Neutrophil (primary cell): ENCODE measurements at regions not wholly inside any gene's neighbourhood (a gene's known extent, or its start where the extent isn't known, plus 50 kb on each side); places are given as distances from the start of the nearest gene placed in this dataset.
"Not testable (repeated sequence)": the region's sequence is repeated elsewhere in the genome, so short reads cannot be mapped to it uniquely, and the experiment has no call there.

Source experiments
- H3K27ac ChIP-seq: fragments of 200-600 bp; sonication (generic); 2 replicates; pipeline ENCODE4 v1.5.1; 2016; ENCODE audit warnings: mild to moderate bottlenecking, moderate library complexity
- H3K27me3 ChIP-seq: fragments of 200-600 bp; sonication (generic); 2 replicates; pipeline ENCODE4 v1.6.0; 2016; ENCODE audit warnings: mild to moderate bottlenecking
- H3K36me3 ChIP-seq: fragments of 200-600 bp; sonication (generic); 2 replicates; pipeline ENCODE4 v1.5.1; 2017
- H3K4me1 ChIP-seq, 2 experiments: fragments of 200-600 bp in 1 of 2; sonication (generic) in 1 of 2; 1 replicate in 1 of 2; 2 replicates in 1 of 2; pipeline versions ENCODE4 v1.5.1 to v1.6.1; 2013 to 2016; ENCODE audit warnings: low read depth in 1 of 2, low read length in 1 of 2, mild to moderate bottlenecking in 1 of 2, moderate library complexity in 1 of 2; ENCODE audit not compliant: control insufficient read depth in 1 of 2, insufficient read depth in 1 of 2
- H3K4me3 ChIP-seq, 2 experiments: fragments of 200-600 bp in 1 of 2; sonication (generic) in 1 of 2; 1 replicate in 1 of 2; 2 replicates in 1 of 2; pipeline ENCODE4 v1.5.1; 2013 to 2016; ENCODE audit warnings: low read depth in 1 of 2, low read length in 1 of 2, mild to moderate bottlenecking in 1 of 2, moderate library complexity in 1 of 2
- H3K9me3 ChIP-seq: fragments of 200-600 bp; sonication (generic); 2 replicates; pipeline ENCODE4 v1.5.1; 2016
- CTCF ChIP-seq: fragments of 200-600 bp; sonication (generic); IDR thresholded peaks from 2 replicates; pipeline ENCODE4 v1.5.1; 2016; ENCODE audit warnings: antibody characterized with exemption

- H3K27ac ChIP-seq = no peak overlapping the region
Measured at GRCh38 chr6:14593286-14593685, 475.7 kb downstream of the CD83 start.

GRCh38 chr6:14595751-14596150, 478.2 kb downstream of the CD83 start:
- no peaks in the 10 kb centered on the region for H3K27me3 ChIP-seq
- H3K36me3 ChIP-seq = no peaks in the 10 kb centered on the region
- no peak overlapping the region for H3K27ac ChIP-seq
- H3K4me1 ChIP-seq = peaks cover 14 to 26% of the 10 kb centered on the region in 2 experiments
- H3K4me3 ChIP-seq = no peak overlapping the region
- no peaks in the 10 kb centered on the region for H3K9me3 ChIP-seq
- TF ChIP-seq CTCF = no peak

More at GRCh38 chr6:14593286-14593685, 475.7 kb downstream of the CD83 start:
- H3K27me3 ChIP-seq = no peaks in the 10 kb centered on the region
- H3K36me3 ChIP-seq = no peaks in the 10 kb centered on the region
- H3K9me3 ChIP-seq = no peaks in the 10 kb centered on the region
- TF ChIP-seq CTCF = no peak
- peaks cover 3 to 13% of the 10 kb centered on the region in 2 experiments for H3K4me1 ChIP-seq
- H3K4me3 ChIP-seq = no peak overlapping the region

- no peak for TF ChIP-seq CTCF
- peaks cover 14 to 26% of the 10 kb centered on the region in 2 experiments for H3K4me1 ChIP-seq
- no peak overlapping the region for H3K4me3 ChIP-seq
- H3K27ac ChIP-seq = no peak overlapping the region
- no peaks in the 10 kb centered on the region for H3K27me3 ChIP-seq
- no peaks in the 10 kb centered on the region for H3K36me3 ChIP-seq
- H3K9me3 ChIP-seq = no peaks in the 10 kb centered on the region
Measured at GRCh38 chr6:14596410-14596809, 478.8 kb downstream of the CD83 start.

GRCh38 chr6:14597090-14597489, 479.5 kb downstream of the CD83 start:
- Histone ChIP-seq H3K27ac (no peak overlapping the region), H3K27me3 (no peaks in the 10 kb centered on the region), H3K4me1 (peaks cover 14 to 26% of the 10 kb centered on the region in 2 experiments), H3K4me3 (no peak overlapping the region), H3K9me3 (no peaks in the 10 kb centered on the region), H3K36me3 (no peaks in the 10 kb centered on the region)
- no peak for TF ChIP-seq CTCF

- Histone ChIP-seq H3K36me3 (no peaks in the 10 kb centered on the region), H3K27ac (no peak overlapping the region), H3K9me3 (no peaks in the 10 kb centered on the region), H3K27me3 (no peaks in the 10 kb centered on the region), H3K4me1 (peaks cover 14 to 26% of the 10 kb centered on the region in 2 experiments), H3K4me3 (no peak overlapping the region)
- no peak for TF ChIP-seq CTCF
Measured at GRCh38 chr6:14598017-14598864, 480.7 kb downstream of the CD83 start.

- not testable (repeated sequence) for H3K36me3 ChIP-seq, H3K9me3 ChIP-seq, H3K27ac ChIP-seq, H3K4me3 ChIP-seq, H3K27me3 ChIP-seq
- peaks cover 14 to 26% of the 10 kb centered on the region in 2 experiments for H3K4me1 ChIP-seq
Measured at GRCh38 chr6:14600306-14600705, 482.7 kb downstream of the CD83 start.
